PC-3 (cell line): ENCODE measurements at regions not wholly inside any gene's neighbourhood (a gene's known extent, or its start where the extent isn't known, plus 50 kb on each side); places are given as distances from the start of the nearest gene placed in this dataset.

Experiments used
- ATAC-seq: fragments of 200-7000 bp; cut with Tn5 transposase; 2 replicates; pipeline ENCODE4 v1.9.1; 2020; ENCODE audit warnings: mild to moderate bottlenecking, moderate library complexity
- BruUV-seq: library from RNA; stranded (reverse); fragments of 400-500 nt; replicated peaks from 2 replicates; lab custom pipeline; 2021; lab: Mats Ljungman, UMichigan
- CTCF ChIA-PET: fragments of 300-600 bp; sonication (Branson Sonifier 250); formaldehyde crosslinking; loops from one replicate; lab custom pipeline; 2022; ENCODE audit warnings: antibody characterized with exemption; lab: Charles Lee
- POLR2A ChIA-PET: fragments of 300-600 bp; sonication (Branson Sonifier 250); formaldehyde crosslinking; loops from one replicate; lab custom pipeline; 2022; ENCODE audit warnings: antibody characterized with exemption; ENCODE audit not compliant: unreplicated experiment; lab: Charles Lee
- DNase-seq: peaks from one replicate; pipeline ENCODE4 v3.0.0-alpha.2; 2015
- H2AFZ ChIP-seq: fragments of 300-600 bp; sonication (generic); 2 replicates; pipeline ENCODE4 v1.6.0; 2016; ENCODE audit warnings: antibody characterized with exemption, low read length
- H3F3A ChIP-seq: fragments of 300-600 bp; sonication (generic); one replicate; pipeline ENCODE4 v1.6.0; 2017; ENCODE audit warnings: antibody characterized with exemption, low read length, control low read depth, mild to moderate bottlenecking; ENCODE audit not compliant: unreplicated experiment
- H3K27ac ChIP-seq: fragments of 300-600 bp; sonication (generic); 2 replicates; pipeline ENCODE4 v1.5.1; 2016; ENCODE audit warnings: mild to moderate bottlenecking, low read length
- H3K27me3 ChIP-seq: fragments of 300-600 bp; sonication (generic); 2 replicates; pipeline ENCODE4 v1.6.1; 2016; ENCODE audit warnings: low read length, mixed read lengths
- H3K36me3 ChIP-seq: fragments of 300-600 bp; sonication (generic); 2 replicates; pipeline ENCODE4 v1.6.1; 2016; ENCODE audit warnings: low read depth, mixed run types, low read length, mixed read lengths
- H3K4me1 ChIP-seq: fragments of 300-600 bp; sonication (generic); 2 replicates; pipeline ENCODE4 v1.5.1; 2016; ENCODE audit warnings: low read length; ENCODE audit not compliant: insufficient read depth
- H3K4me2 ChIP-seq: fragments of 300-600 bp; sonication (generic); 2 replicates; pipeline ENCODE4 v1.6.0; 2016; ENCODE audit warnings: low read length
- H3K4me3 ChIP-seq: fragments of 300-600 bp; sonication (generic); 2 replicates; pipeline ENCODE4 v1.5.1; 2016; ENCODE audit warnings: mild to moderate bottlenecking, low read length, mixed read lengths
- H3K79me2 ChIP-seq: fragments of 300-600 bp; sonication (generic); 2 replicates; pipeline ENCODE4 v1.6.1; 2017; ENCODE audit warnings: low read length, mixed read lengths
- H3K9ac ChIP-seq: fragments of 300-600 bp; sonication (generic); 2 replicates; pipeline ENCODE4 v1.6.0; 2016; ENCODE audit warnings: mild to moderate bottlenecking, low read length
- H3K9me2 ChIP-seq: fragments of 300-600 bp; sonication (generic); replicated peaks from 2 replicates; pipeline ENCODE4 v1.6.1; 2016; ENCODE audit warnings: mixed run types, low read length, mixed read lengths
- H3K9me3 ChIP-seq: fragments of 300-600 bp; sonication (generic); 2 replicates; pipeline ENCODE4 v1.6.1; 2016; ENCODE audit warnings: low read length, mixed read lengths
- H4K20me1 ChIP-seq: fragments of 300-600 bp; sonication (generic); 2 replicates; pipeline ENCODE4 v1.6.1; 2016; ENCODE audit warnings: low read length, mixed read lengths
- CTCF ChIP-seq: fragments of 300-600 bp; sonication (generic); conservative IDR thresholded peaks from 2 replicates; pipeline ENCODE4 v1.5.1; 2017; ENCODE audit warnings: antibody characterized with exemption, low read depth, mild to moderate bottlenecking, low read length
- EZH2 ChIP-seq: fragments of 300-600 bp; sonication (generic); IDR thresholded peaks from one replicate; pipeline ENCODE4 v1.6.1; 2017; ENCODE audit warnings: antibody characterized with exemption, mild to moderate bottlenecking, low read length; ENCODE audit not compliant: unreplicated experiment
- EZH2phosphoT487 ChIP-seq: fragments of 300-600 bp; sonication (generic); IDR thresholded peaks from 2 replicates; pipeline ENCODE4 v1.6.1; 2018; ENCODE audit warnings: mild to moderate bottlenecking, antibody characterized with exemption, low read length, borderline replicate concordance
- intact Hi-C: fragments of 100-400 bp; cut with micrococcal nuclease; formaldehyde crosslinking; loops from 2 replicates; pipeline ENCODE4 v1.9.0; 2023

DNA sequence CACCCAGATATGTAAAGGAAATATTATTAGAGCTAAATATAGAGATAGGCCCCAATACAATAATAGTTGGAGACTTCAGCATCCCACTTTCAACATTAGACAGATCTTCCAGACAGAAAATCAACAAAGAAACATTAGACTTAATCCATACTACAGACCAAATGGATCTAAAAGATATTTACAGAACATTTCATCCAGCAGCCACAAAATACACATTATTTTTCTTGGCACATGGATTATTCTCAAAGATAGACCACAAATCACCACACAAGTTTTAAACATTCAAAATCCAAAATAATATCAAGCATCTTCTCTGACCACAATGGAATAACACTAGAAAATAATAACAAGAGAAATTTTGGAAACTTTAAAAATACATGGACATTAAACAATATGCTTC, 1159.1 kb upstream of the CITED2 start:
- intact Hi-C loops = loop anchor here (10.0 kb wide), 1 partner anchor 1031 kb away; no protein-coding TSS in a partner anchor
- H3K27me3 ChIP-seq = no peaks in the 10 kb centered on the region
- CTCF ChIA-PET = no interaction called here

DNA sequence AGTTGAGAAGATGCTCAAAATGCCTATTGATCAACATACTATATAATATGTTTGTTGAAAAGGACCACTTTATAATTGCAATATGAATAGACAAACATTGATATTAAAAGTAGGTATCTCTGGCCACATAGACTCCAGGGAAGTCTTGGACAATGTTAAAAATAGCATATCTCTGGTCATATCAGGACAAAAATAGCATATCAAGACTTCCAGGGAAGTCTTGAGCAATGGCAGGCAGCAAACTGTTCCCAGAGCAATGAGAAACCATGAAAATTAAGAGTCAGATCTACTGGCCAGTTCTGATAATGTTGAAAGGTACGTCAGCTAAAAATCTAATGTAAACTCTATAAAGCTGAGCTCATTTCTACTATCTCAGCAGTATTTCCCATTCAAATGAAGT, 1130.3 kb upstream of the CITED2 start:
- Histone ChIP-seq H3K4me1 (peaks cover 6% of the 10 kb centered on the region; the same call in 1 of the 2 replicates), H3F3A (no peaks in the 10 kb centered on the region), H2AFZ (no peak overlapping the region), H3K27ac (no peak overlapping the region), H3K27me3 (no peaks in the 10 kb centered on the region), H3K9ac (no peak overlapping the region), H4K20me1 (no peaks in the 10 kb centered on the region), H3K9me2 (no peaks in the 10 kb centered on the region), H3K4me3 (no peak overlapping the region), H3K4me2 (no peak overlapping the region), H3K79me2 (no peaks in the 10 kb centered on the region), H3K9me3 (no peaks in the 10 kb centered on the region), H3K36me3 (no peaks in the 10 kb centered on the region)
- TF ChIP-seq CTCF = no peak
- no peak for TF ChIP-seq EZH2phosphoT487
- no peak for TF ChIP-seq EZH2
- ATAC-seq (no peak), DNase-seq (no peak)
- CTCF ChIA-PET = no interaction called here
- POLR2A ChIA-PET = no interaction called here
- intact Hi-C loops = no loop called here
- BruUV-seq = no TSS peak

More for the DNA sequence above, 1159.1 kb upstream of the CITED2 start:
- Histone ChIP-seq H4K20me1 (no peaks in the 10 kb centered on the region), H3K4me1 (peaks cover 16% of the 10 kb centered on the region), H3K79me2 (no peaks in the 10 kb centered on the region), H3K36me3 (no peaks in the 10 kb centered on the region), H3K4me3 (no peak overlapping the region), H2AFZ (no peak overlapping the region), H3F3A (no peaks in the 10 kb centered on the region), H3K27ac (no peak overlapping the region), H3K9ac (no peak overlapping the region), H3K9me2 (no peaks in the 10 kb centered on the region), H3K9me3 (no peaks in the 10 kb centered on the region), H3K4me2 (no peak overlapping the region)
- ATAC-seq (no peak), DNase-seq (no peak)
- TF ChIP-seq EZH2 = no peak
- TF ChIP-seq EZH2phosphoT487 = no peak
- no peak for TF ChIP-seq CTCF
- BruUV-seq = no TSS peak
- POLR2A ChIA-PET = no interaction called here

GRCh38 chr6:140500849-140501248, 1126.4 kb upstream of the CITED2 start:
- Histone ChIP-seq H3K36me3 (no peaks in the 10 kb centered on the region), H3K4me3 (no peak overlapping the region), H3K4me2 (no peak overlapping the region), H3F3A (no peaks in the 10 kb centered on the region), H3K4me1 (peaks cover 6% of the 10 kb centered on the region; the same call in 1 of the 2 replicates), H4K20me1 (no peaks in the 10 kb centered on the region), H3K27ac (0 out of 2 replicates have a peak overlapping the region, but pooled peaks have one; percentile 6), H3K9me3 (no peaks in the 10 kb centered on the region), H2AFZ (no peak overlapping the region), H3K9ac (no peak overlapping the region), H3K9me2 (no peaks in the 10 kb centered on the region), H3K27me3 (no peaks in the 10 kb centered on the region), H3K79me2 (no peaks in the 10 kb centered on the region)
- peak; percentile 82 for ATAC-seq
- intact Hi-C loops = no loop called here
- ChIA-PET CTCF (no interaction called here), POLR2A (no interaction called here)
- BruUV-seq = no TSS peak
- TF ChIP-seq CTCF (no peak), EZH2 (no peak), EZH2phosphoT487 (no peak)
- peak; percentile 69 for DNase-seq
